HL-60 (cell line): ENCODE measurements at regions not wholly inside any gene's neighbourhood (a gene's known extent, or its start where the extent isn't known, plus 50 kb on each side); places are given as distances from the start of the nearest gene placed in this dataset.

ENCODE experiments used
- DNase-seq, 2 experiments: peaks; one replicate each; pipeline ENCODE4 v3.0.0-alpha.2; 2010 to 2020; ENCODE audit warnings: low read depth in 1 of 2, low spot score in 1 of 2
- H3K27ac ChIP-seq: fragments of 250-450 bp; sonication (Bioruptor Pico); replicated peaks from 2 replicates; pipeline ENCODE4 v1.5.1; 2020; ENCODE audit warnings: mild to moderate bottlenecking, moderate library complexity
- H3K27me3 ChIP-seq: fragments of 250-450 bp; sonication (Bioruptor Pico); 2 replicates; pipeline ENCODE4 v1.5.1; 2021; ENCODE audit warnings: mild to moderate bottlenecking, moderate library complexity; ENCODE audit not compliant: insufficient read depth, poor library complexity, severe bottlenecking
- H3K4me3 ChIP-seq: replicated peaks from 2 replicates; pipeline ENCODE4 v1.5.1; 2011; ENCODE audit warnings: mild to moderate bottlenecking, control low read depth, low read length; ENCODE audit not compliant: insufficient read depth
- CTCF ChIP-seq: IDR thresholded peaks from one replicate; pipeline ENCODE4 v1.5.1; 2011; ENCODE audit warnings: low read length, control low read depth, inconsistent platforms; ENCODE audit not compliant: insufficient read depth
- GABPA ChIP-seq: IDR thresholded peaks from 2 replicates; pipeline ENCODE4 v1.6.1; 2012; ENCODE audit warnings: low read depth
- POLR2AphosphoS5 ChIP-seq: IDR thresholded peaks from 2 replicates; pipeline ENCODE4 v1.6.1; 2012; ENCODE audit warnings: low read depth
- REST ChIP-seq: IDR thresholded peaks from 2 replicates; pipeline ENCODE4 v1.6.1; 2012; ENCODE audit warnings: low read depth; ENCODE audit not compliant: insufficient replicate concordance
- SPI1 ChIP-seq: IDR thresholded peaks from 2 replicates; pipeline ENCODE4 v1.6.1; 2012; ENCODE audit warnings: low read depth, mild to moderate bottlenecking, borderline replicate concordance

GRCh38 chr2:240320204-240320993, 115.1 kb upstream of the GPC1 start:
- H3K27me3 ChIP-seq = no peaks in the 10 kb centered on the region
- no peak for DNase-seq
- TF ChIP-seq REST (no peak), SPI1 (no peak), CTCF (no peak), POLR2AphosphoS5 (no peak), GABPA (no peak)
- no peak overlapping the region for H3K4me3 ChIP-seq
- no peak overlapping the region for H3K27ac ChIP-seq

- no peak for TF ChIP-seq POLR2AphosphoS5
- TF ChIP-seq REST = no peak
- TF ChIP-seq GABPA = no peak
- no peak for TF ChIP-seq CTCF
- no peak for TF ChIP-seq SPI1
- no peak for DNase-seq
- Histone ChIP-seq H3K27me3 (no peaks in the 10 kb centered on the region), H3K27ac (no peak overlapping the region), H3K4me3 (no peak overlapping the region)
Observed at GRCh38 chr2:240322231-240322955, 113.1 kb upstream of the GPC1 start.

GRCh38 chr2:240322991-240323390, 112.5 kb upstream of the GPC1 start:
- H3K27me3 ChIP-seq = no peaks in the 10 kb centered on the region
- TF ChIP-seq GABPA (no peak), REST (no peak), POLR2AphosphoS5 (no peak), SPI1 (no peak), CTCF (no peak)
- DNase-seq = no peak
- no peak overlapping the region for H3K4me3 ChIP-seq
- no peak overlapping the region for H3K27ac ChIP-seq
